Smooth muscle cell (in vitro differentiated cells): ENCODE measurements at regions not wholly inside any gene's neighbourhood (a gene's known extent, or its start where the extent isn't known, plus 50 kb on each side); places are given as distances from the start of the nearest gene placed in this dataset.

Experiments used
- DNase-seq: peaks from one replicate; lab custom pipeline; 2025; ENCODE audit not compliant: unreplicated experiment; lab: John Stamatoyannopoulos, UW
- H2AFZ ChIP-seq: fragments of 200-600 bp; sonication (generic); 2 replicates; pipeline ENCODE4 v1.6.0; 2016; ENCODE audit warnings: antibody characterized with exemption, low read depth, mild to moderate bottlenecking
- H3F3A ChIP-seq: fragments of 200-600 bp; sonication (generic); 2 replicates; pipeline ENCODE4 v1.6.0; 2017; ENCODE audit warnings: antibody characterized with exemption, low read depth
- H3K27ac ChIP-seq: fragments of 200-600 bp; sonication (generic); 2 replicates; pipeline ENCODE4 v1.5.1; 2016; ENCODE audit warnings: low read depth, mild to moderate bottlenecking
- H3K27me3 ChIP-seq: fragments of 200-600 bp; sonication (generic); 2 replicates; pipeline ENCODE4 v1.6.1; 2016; ENCODE audit warnings: low read depth, mild to moderate bottlenecking
- H3K36me3 ChIP-seq: fragments of 200-600 bp; sonication (generic); 2 replicates; pipeline ENCODE4 v1.5.1; 2016; ENCODE audit warnings: low read depth
- H3K4me1 ChIP-seq: fragments of 200-600 bp; sonication (generic); 2 replicates; pipeline ENCODE4 v1.5.1; 2016; ENCODE audit warnings: low read depth
- H3K4me2 ChIP-seq: fragments of 200-600 bp; sonication (generic); 2 replicates; pipeline ENCODE4 v1.6.0; 2016; ENCODE audit warnings: mild to moderate bottlenecking
- H3K4me3 ChIP-seq: fragments of 200-600 bp; sonication (generic); 2 replicates; pipeline ENCODE4 v1.5.1; 2016; ENCODE audit warnings: mild to moderate bottlenecking
- H3K79me2 ChIP-seq: fragments of 200-600 bp; sonication (generic); 2 replicates; pipeline ENCODE4 v1.6.0; 2016; ENCODE audit warnings: low read depth, mild to moderate bottlenecking
- H3K9ac ChIP-seq: fragments of 200-600 bp; sonication (generic); 2 replicates; pipeline ENCODE4 v1.6.0; 2016; ENCODE audit warnings: low read depth
- H3K9me3 ChIP-seq: fragments of 200-600 bp; sonication (generic); replicated peaks from 2 replicates; pipeline ENCODE4 v1.5.1; 2016; ENCODE audit warnings: low read depth
- H4K20me1 ChIP-seq: fragments of 200-600 bp; sonication (generic); 2 replicates; pipeline ENCODE4 v1.6.0; 2016; ENCODE audit warnings: low read depth
- WGBS: methylation state at CpG from one replicate; pipeline ENCODE4 v1.1.7; 2016; ENCODE audit warnings: low lambda C conversion rate; 5-methylcytosine and 5-hydroxymethylcytosine counted together
- TF ChIP-seq, protein P1 (sequence below): fragments of 200-600 bp; sonication (generic); IDR thresholded peaks from 2 replicates; pipeline ENCODE4 v1.5.1; 2017; ENCODE audit warnings: borderline replicate concordance, mild to moderate bottlenecking, antibody characterized with exemption; ENCODE audit not compliant: insufficient read depth, poor library complexity, severe bottlenecking

DNA sequence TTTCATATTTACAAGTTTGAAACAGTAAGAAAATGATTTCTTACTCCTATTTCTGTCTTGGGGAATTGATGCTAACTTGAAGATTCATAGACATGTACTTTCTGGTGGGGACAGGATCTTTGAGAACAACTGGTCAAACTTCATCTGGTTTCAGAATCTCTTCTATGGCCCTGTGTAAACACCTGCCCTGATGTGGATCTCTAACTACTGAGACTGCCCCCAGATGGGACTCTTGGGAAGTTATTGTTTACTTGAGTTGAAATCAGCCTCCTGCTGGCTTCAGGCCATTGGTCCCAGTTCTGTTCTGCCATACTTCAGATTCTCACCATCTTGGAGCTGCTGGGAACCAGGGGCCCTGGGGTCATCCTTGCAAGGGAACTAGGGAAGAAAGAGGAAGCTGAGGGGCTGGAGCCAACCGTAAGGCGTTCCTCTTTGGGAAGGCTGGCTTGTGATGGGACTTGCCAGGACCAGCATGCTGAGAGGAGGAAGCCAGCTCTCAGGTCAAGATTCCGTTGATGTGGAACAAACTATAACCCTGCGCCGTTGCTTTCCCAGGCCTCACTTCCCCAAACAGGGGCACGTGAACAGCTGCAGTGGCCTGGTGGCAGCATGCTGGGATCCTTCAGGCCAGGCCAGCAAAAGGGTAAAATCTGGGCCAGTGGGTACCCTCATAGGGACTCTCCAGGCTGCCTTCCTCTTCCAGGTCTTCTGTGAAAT lies 135.5 kb upstream of the CXCR4 start:
- no peak overlapping the region for H2AFZ ChIP-seq
- H3K27ac ChIP-seq: no peak overlapping the region
- TF ChIP-seq, protein P1, sequence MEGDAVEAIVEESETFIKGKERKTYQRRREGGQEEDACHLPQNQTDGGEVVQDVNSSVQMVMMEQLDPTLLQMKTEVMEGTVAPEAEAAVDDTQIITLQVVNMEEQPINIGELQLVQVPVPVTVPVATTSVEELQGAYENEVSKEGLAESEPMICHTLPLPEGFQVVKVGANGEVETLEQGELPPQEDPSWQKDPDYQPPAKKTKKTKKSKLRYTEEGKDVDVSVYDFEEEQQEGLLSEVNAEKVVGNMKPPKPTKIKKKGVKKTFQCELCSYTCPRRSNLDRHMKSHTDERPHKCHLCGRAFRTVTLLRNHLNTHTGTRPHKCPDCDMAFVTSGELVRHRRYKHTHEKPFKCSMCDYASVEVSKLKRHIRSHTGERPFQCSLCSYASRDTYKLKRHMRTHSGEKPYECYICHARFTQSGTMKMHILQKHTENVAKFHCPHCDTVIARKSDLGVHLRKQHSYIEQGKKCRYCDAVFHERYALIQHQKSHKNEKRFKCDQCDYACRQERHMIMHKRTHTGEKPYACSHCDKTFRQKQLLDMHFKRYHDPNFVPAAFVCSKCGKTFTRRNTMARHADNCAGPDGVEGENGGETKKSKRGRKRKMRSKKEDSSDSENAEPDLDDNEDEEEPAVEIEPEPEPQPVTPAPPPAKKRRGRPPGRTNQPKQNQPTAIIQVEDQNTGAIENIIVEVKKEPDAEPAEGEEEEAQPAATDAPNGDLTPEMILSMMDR: no peak
- 96% methylated on average over 6 of the region's 6 CpGs for WGBS
- no peak for DNase-seq
- no peaks in the 10 kb centered on the region for H3F3A ChIP-seq
- no peaks in the 10 kb centered on the region for H3K4me1 ChIP-seq
- no peak overlapping the region for H3K4me3 ChIP-seq
- no peak overlapping the region for H3K9ac ChIP-seq
- H4K20me1 ChIP-seq: no peaks in the 10 kb centered on the region
- no peak overlapping the region for H3K4me2 ChIP-seq
- no peaks in the 10 kb centered on the region for H3K36me3 ChIP-seq
- H3K27me3 ChIP-seq: no peaks in the 10 kb centered on the region
- H3K9me3 ChIP-seq: no peaks in the 10 kb centered on the region
- H3K79me2 ChIP-seq: no peaks in the 10 kb centered on the region

DNA sequence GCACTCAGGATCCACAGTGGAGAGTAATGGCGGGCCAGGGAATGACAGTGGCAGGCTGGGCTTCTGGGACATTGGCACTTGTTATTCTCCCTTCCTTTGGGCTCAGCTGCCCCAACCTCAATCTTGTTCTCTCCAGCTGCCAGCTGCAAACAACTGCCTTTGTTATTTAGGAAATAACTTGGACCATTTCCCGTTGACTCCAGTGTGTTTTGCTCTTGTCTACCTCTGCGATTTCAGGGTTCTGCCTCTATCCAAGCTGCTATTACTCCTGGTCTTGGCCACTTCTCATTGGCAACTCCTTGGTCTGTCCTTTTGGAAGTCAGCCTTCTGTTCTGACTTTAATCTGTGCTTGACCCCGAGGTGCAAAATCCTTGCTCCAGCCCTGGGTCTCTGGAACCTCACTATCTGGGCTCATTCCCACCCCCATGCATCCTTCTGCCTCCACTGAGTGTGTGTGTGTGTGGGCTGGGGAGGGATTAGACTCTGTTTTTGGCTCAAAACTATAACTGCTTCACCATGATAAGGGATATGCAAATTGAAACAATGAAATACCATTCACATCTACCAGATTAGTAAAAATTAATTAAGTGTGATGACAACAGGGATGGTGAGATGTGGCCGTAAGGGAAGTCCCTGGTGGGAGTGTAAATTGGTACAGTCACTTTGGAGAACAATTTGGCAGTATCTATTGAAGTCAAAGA lies 134.1 kb upstream of the CXCR4 start:
- Histone ChIP-seq H2AFZ (no peak overlapping the region), H3K27ac (no peak overlapping the region), H3K79me2 (no peaks in the 10 kb centered on the region), H3K27me3 (no peaks in the 10 kb centered on the region), H3K9ac (no peak overlapping the region), H3K4me1 (no peaks in the 10 kb centered on the region), H3F3A (no peaks in the 10 kb centered on the region), H4K20me1 (no peaks in the 10 kb centered on the region), H3K9me3 (no peaks in the 10 kb centered on the region), H3K4me3 (no peak overlapping the region), H3K36me3 (no peaks in the 10 kb centered on the region), H3K4me2 (no peak overlapping the region)
- no peak for DNase-seq
- TF ChIP-seq, protein P1: no peak
- WGBS: 89% methylated on average over 5 of the region's 5 CpGs

DNA sequence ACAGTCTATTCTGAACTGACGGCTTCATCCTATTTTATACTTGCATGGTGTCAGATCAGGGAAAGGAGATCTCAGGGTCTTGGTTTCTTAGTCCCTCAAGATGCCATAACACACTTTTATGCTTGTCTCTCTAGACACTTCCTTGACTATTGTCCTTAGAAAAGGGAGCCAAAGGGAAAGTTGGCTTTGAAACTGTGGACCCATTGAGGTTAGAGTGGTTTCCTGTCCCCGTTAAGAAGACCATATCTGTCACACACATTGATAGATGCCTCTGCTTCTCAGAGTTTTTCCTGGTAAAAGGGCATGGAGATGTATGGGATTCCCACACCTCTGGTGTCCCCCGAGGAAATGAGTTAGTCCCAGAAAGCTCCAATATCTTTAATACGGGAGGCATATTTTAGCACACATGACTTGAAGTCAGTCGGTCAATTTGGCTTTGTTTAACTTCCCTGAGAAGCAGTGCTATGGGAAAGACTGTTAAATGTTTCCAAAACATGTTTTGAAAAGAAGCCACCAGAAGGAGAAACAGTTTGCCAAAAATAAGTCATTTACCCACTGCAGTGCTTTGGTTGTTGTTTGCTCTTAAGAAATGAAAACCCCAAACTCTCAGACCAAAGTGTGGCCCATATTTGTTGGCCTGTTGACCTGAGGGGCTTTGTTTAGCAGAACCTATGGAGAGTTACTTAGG lies 133.4 kb upstream of the CXCR4 start:
- no peaks in the 10 kb centered on the region for H3K9me3 ChIP-seq
- H3K79me2 ChIP-seq: no peaks in the 10 kb centered on the region
- H3K4me3 ChIP-seq: no peak overlapping the region
- H4K20me1 ChIP-seq: no peaks in the 10 kb centered on the region
- H3K36me3 ChIP-seq: no peaks in the 10 kb centered on the region
- H3K4me2 ChIP-seq: no peak overlapping the region
- H3K27me3 ChIP-seq: no peaks in the 10 kb centered on the region
- H3K27ac ChIP-seq: no peak overlapping the region
- H3F3A ChIP-seq: no peaks in the 10 kb centered on the region
- no peak overlapping the region for H3K9ac ChIP-seq
- H2AFZ ChIP-seq: no peak overlapping the region
- peaks cover 3% of the 10 kb centered on the region for H3K4me1 ChIP-seq
- WGBS: 90% methylated on average over 5 of the region's 5 CpGs
- TF ChIP-seq, protein P1: no peak
- DNase-seq: no peak
